ENCODE measurements at regions not wholly inside any gene's neighbourhood (a gene's known extent, or its start where the extent isn't known, plus 50 kb on each side); places are given as distances from the start of the nearest gene placed in this dataset.

DNA sequence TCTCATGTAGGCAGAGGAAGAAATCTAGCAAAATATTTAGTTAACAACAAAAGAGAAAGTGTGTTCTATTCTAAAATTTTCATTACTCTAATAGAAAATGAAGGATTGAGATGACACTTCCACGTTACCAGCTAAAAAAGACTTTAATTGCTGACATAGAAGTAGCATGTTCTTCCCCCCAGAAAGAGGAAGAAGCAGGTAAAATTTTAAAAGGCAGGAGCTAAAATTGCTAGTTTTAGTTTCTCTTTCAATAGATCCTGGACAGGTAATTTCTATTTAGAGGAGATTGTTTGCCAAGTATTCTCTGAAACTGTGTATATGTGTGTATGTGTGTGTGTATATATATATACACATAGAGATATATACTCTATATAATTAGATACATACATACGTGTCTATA lies 248.1 kb upstream of the FMN2 start:
- H3K36me3 ChIP-seq: no peaks in the 10 kb centered on the region
- ATAC-seq (ENCODE audit: low FRiP score in 2 of 2): no peak
- H3K27me3 ChIP-seq: no peaks in the 10 kb centered on the region
- no peak overlapping the region for H3K4me3 ChIP-seq
- DNase-seq: no peak
- no peaks in the 10 kb centered on the region for H3K4me1 ChIP-seq
- H3K27ac ChIP-seq: no peak overlapping the region
- TF ChIP-seq POLR2AphosphoS5 (IDR thresholded peaks at IDR 0.05) (no peak), POLR2A (IDR thresholded peaks at IDR 0.05) (no peak), EP300 (IDR thresholded peaks at IDR 0.05) (no peak)
- 59 to 78% methylated on average over 2 of the region's 2 CpGs for WGBS, 2 donors
- no peaks in the 10 kb centered on the region for H3K9me3 ChIP-seq

- Histone ChIP-seq H3K4me3 (no peak overlapping the region), H3K36me3 (no peaks in the 10 kb centered on the region), H3K4me1 (no peaks in the 10 kb centered on the region), H3K27ac (no peak overlapping the region), H3K9me3 (no peaks in the 10 kb centered on the region), H3K27me3 (no peaks in the 10 kb centered on the region)
- no peak for ATAC-seq (ENCODE audit: low FRiP score in 2 of 2)
- no peak for DNase-seq
- 79 to 89% methylated on average over 1 of the region's 1 CpG for WGBS, 2 donors
- TF ChIP-seq EP300 (IDR thresholded peaks at IDR 0.05): no peak
- no peak for TF ChIP-seq POLR2AphosphoS5 (IDR thresholded peaks at IDR 0.05)
- no peak for TF ChIP-seq POLR2A (IDR thresholded peaks at IDR 0.05)
- TF ChIP-seq CTCF (IDR thresholded peaks at IDR 0.05): no peak
These were observed 246.8 kb upstream of the FMN2 start for GRCh38 chr1:239844833-239845232.

- ATAC-seq (ENCODE audit: low FRiP score in 2 of 2) (no peak), DNase-seq (no peak)
- Histone ChIP-seq H3K9me3 (no peaks in the 10 kb centered on the region), H3K36me3 (no peaks in the 10 kb centered on the region), H3K4me3 (no peak overlapping the region), H3K4me1 (no peaks in the 10 kb centered on the region), H3K27me3 (no peaks in the 10 kb centered on the region), H3K27ac (no peak overlapping the region)
- 87 to 88% methylated on average over 2 of the region's 2 CpGs for WGBS, 2 donors
- TF ChIP-seq POLR2AphosphoS5 (IDR thresholded peaks at IDR 0.05): no peak
- TF ChIP-seq EP300 (IDR thresholded peaks at IDR 0.05): no peak
- TF ChIP-seq POLR2A (IDR thresholded peaks at IDR 0.05): no peak
- no peak for TF ChIP-seq CTCF (IDR thresholded peaks at IDR 0.05)
These were observed 236.8 kb upstream of the FMN2 start for GRCh38 chr1:239854922-239855321.

- Histone ChIP-seq H3K4me3 (no peak overlapping the region), H3K36me3 (no peaks in the 10 kb centered on the region), H3K4me1 (no peaks in the 10 kb centered on the region), H3K27me3 (no peaks in the 10 kb centered on the region), H3K27ac (no peak overlapping the region), H3K9me3 (no peaks in the 10 kb centered on the region)
- no peak for ATAC-seq (ENCODE audit: low FRiP score in 2 of 2)
- no peak for TF ChIP-seq POLR2A (IDR thresholded peaks at IDR 0.05)
- TF ChIP-seq POLR2AphosphoS5 (IDR thresholded peaks at IDR 0.05): no peak
- no peak for TF ChIP-seq CTCF (IDR thresholded peaks at IDR 0.05)
- TF ChIP-seq EP300 (IDR thresholded peaks at IDR 0.05): no peak
- 77 to 79% methylated on average over 6 of the region's 6 CpGs for WGBS, 2 donors
- DNase-seq: no peak
These were observed 235.6 kb upstream of the FMN2 start for GRCh38 chr1:239856067-239856466.

GRCh38 chr1:239856924-239857323 lies 234.8 kb upstream of the FMN2 start:
- WGBS, 2 donors: 42 to 64% methylated on average over 1 of the region's 1 CpG
- ATAC-seq (ENCODE audit: low FRiP score in 2 of 2) (no peak), DNase-seq (no peak)
- H3K9me3 ChIP-seq: no peaks in the 10 kb centered on the region
- H3K4me1 ChIP-seq: no peaks in the 10 kb centered on the region
- TF ChIP-seq POLR2A (IDR thresholded peaks at IDR 0.05): no peak
- TF ChIP-seq CTCF (IDR thresholded peaks at IDR 0.05): no peak
- TF ChIP-seq POLR2AphosphoS5 (IDR thresholded peaks at IDR 0.05): no peak
- TF ChIP-seq EP300 (IDR thresholded peaks at IDR 0.05): no peak
- no peak overlapping the region for H3K27ac ChIP-seq
- no peaks in the 10 kb centered on the region for H3K36me3 ChIP-seq
- no peak overlapping the region for H3K4me3 ChIP-seq
- no peaks in the 10 kb centered on the region for H3K27me3 ChIP-seq
